MCF 10A (cell line): ENCODE measurements at regions not wholly inside any gene's neighbourhood (a gene's known extent, or its start where the extent isn't known, plus 50 kb on each side); places are given as distances from the start of the nearest gene placed in this dataset.

Experiments
- BruUV-seq: library from RNA; stranded (reverse); fragments of 400-500 nt; replicated peaks from 2 replicates; lab custom pipeline; 2021; lab: Mats Ljungman, UMichigan
- CTCF ChIA-PET: fragments of 300-600 bp; sonication (Branson Sonifier 250); formaldehyde crosslinking; extraction: SDS; loops from one replicate; lab custom pipeline; 2021; ENCODE audit warnings: antibody characterized with exemption, inconsistent platforms; lab: Yijun Ruan, JAX
- POLR2A ChIA-PET: fragments of 300-600, 350-650 bp; sonication (Branson Sonifier 250); formaldehyde crosslinking; extraction: SDS; loops from one replicate; lab custom pipeline; 2020; ENCODE audit warnings: antibody characterized with exemption, inconsistent platforms; lab: Yijun Ruan, JAX
- DNase-seq: peaks from one replicate; pipeline ENCODE4 v3.0.0-alpha.2; 2018; ENCODE audit not compliant: unreplicated experiment
- H3K27ac Mint-ChIP-seq: one replicate; pipeline ENCODE4 v1.8.0; 2022; ENCODE audit warnings: mild to moderate bottlenecking, low read depth, mixed read lengths; ENCODE audit not compliant: unreplicated experiment
- H3K27me3 Mint-ChIP-seq: one replicate; pipeline ENCODE4 v1.8.0; 2022; ENCODE audit warnings: mixed read lengths; ENCODE audit not compliant: insufficient read depth, unreplicated experiment
- H3K36me3 Mint-ChIP-seq: one replicate; pipeline ENCODE4 v1.8.0; 2022; ENCODE audit warnings: mild to moderate bottlenecking, moderate library complexity, mixed read lengths; ENCODE audit not compliant: insufficient read depth, unreplicated experiment
- H3K4me1 Mint-ChIP-seq: one replicate; pipeline ENCODE4 v1.8.0; 2022; ENCODE audit warnings: mixed read lengths; ENCODE audit not compliant: insufficient read depth, unreplicated experiment
- H3K4me3 Mint-ChIP-seq: one replicate; pipeline ENCODE4 v1.8.0; 2022; ENCODE audit warnings: mild to moderate bottlenecking, moderate library complexity, mixed read lengths; ENCODE audit not compliant: unreplicated experiment
- H3K9me3 Mint-ChIP-seq: one replicate; pipeline ENCODE4 v1.8.0; 2022; ENCODE audit warnings: mixed read lengths; ENCODE audit not compliant: unreplicated experiment
- CTCF ChIP-seq: fragments of 200-600 bp; IDR thresholded peaks from one replicate; pipeline ENCODE4 v1.8.0; 2022; ENCODE audit warnings: antibody characterized with exemption, mild to moderate bottlenecking; ENCODE audit not compliant: unreplicated experiment
- intact Hi-C: fragments of 100-400 bp; cut with micrococcal nuclease; formaldehyde crosslinking; loops from 2 replicates; pipeline ENCODE4 v1.14.1; 2022

GRCh38 chr1:11422686-11423085 is 56.3 kb upstream of the DISP3 start:
- POLR2A ChIA-PET, result no interaction called here
- intact Hi-C loops, result no loop called here
- CTCF ChIA-PET, result no interaction called here
- Mint-ChIP-seq H3K27me3 (peaks cover 77% of the 10 kb centered on the region), H3K9me3 (no peaks in the 10 kb centered on the region), H3K27ac (no peak overlapping the region), H3K4me1 (no peaks in the 10 kb centered on the region), H3K36me3 (no peaks in the 10 kb centered on the region), H3K4me3 (no peak overlapping the region)
- DNase-seq, result no peak
- no TSS peak for BruUV-seq
- TF ChIP-seq CTCF, result no peak

- no peak for TF ChIP-seq CTCF
- intact Hi-C loops, result no loop called here
- no peak for DNase-seq
- Mint-ChIP-seq H3K9me3 (no peaks in the 10 kb centered on the region), H3K4me3 (no peak overlapping the region), H3K36me3 (no peaks in the 10 kb centered on the region), H3K27ac (no peak overlapping the region), H3K4me1 (no peaks in the 10 kb centered on the region), H3K27me3 (peaks cover 73% of the 10 kb centered on the region)
- BruUV-seq, result no TSS peak
- CTCF ChIA-PET, result no interaction called here
- POLR2A ChIA-PET, result no interaction called here
Measured at GRCh38 chr1:11426617-11427016, 52.3 kb upstream of the DISP3 start.

GRCh38 chr1:11428789-11429188 is 50.2 kb upstream of the DISP3 start:
- TF ChIP-seq CTCF, result no peak
- ChIA-PET CTCF (no interaction called here), POLR2A (no interaction called here)
- BruUV-seq, result no TSS peak
- Mint-ChIP-seq H3K4me3 (no peak overlapping the region), H3K4me1 (no peaks in the 10 kb centered on the region), H3K36me3 (no peaks in the 10 kb centered on the region), H3K27ac (no peak overlapping the region), H3K27me3 (peaks cover 54% of the 10 kb centered on the region), H3K9me3 (no peaks in the 10 kb centered on the region)
- intact Hi-C loops, result no loop called here
- DNase-seq, result no peak
